ENCODE measurements at regions not wholly inside any gene's neighbourhood (a gene's known extent, or its start where the extent isn't known, plus 50 kb on each side); places are given as distances from the start of the nearest gene placed in this dataset.
"Not testable (repeated sequence)": the region's sequence is repeated elsewhere in the genome, so short reads cannot be mapped to it uniquely, and the experiment has no call there.

DNA sequence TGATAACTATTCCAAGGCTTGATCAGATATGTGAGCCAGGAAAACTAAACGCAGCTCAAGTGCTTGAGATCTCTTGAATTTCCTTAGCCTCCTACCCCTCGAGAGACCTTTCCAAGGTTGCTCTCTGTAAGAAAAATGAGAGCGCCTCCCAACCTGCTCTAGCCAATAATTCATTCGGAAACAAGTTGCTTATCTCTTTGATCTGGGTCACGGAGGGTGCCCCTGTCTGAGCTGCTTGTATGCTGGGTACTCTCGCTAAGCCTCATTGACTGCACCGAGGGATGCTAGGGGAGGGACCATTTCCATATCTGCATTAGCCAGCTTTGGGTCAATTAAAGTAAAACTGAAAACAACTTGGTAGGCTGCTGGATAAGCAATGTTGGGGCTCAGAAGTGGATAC, 70.1 kb upstream of the SHISA6 start:
- H3K9me3 ChIP-seq (ENCODE audit: control insufficient read depth in 4 of 4, low read length in 3 of 4), result peaks cover 0 to 5% (median 0%) of the 10 kb centered on the region in 4 donors
- H3K27ac ChIP-seq (ENCODE audit: low read depth in 1 of 2, low read length in 2 of 2), result no peak overlapping the region
- no peaks in the 10 kb centered on the region for H3K4me1 ChIP-seq (ENCODE audit: control insufficient read depth in 4 of 4, insufficient read depth in 4 of 4, low read length in 3 of 4)
- no peaks in the 10 kb centered on the region for H3K36me3 ChIP-seq (ENCODE audit: control insufficient read depth in 4 of 4, insufficient read depth in 3 of 4, low read depth in 1 of 4, low read length in 3 of 4)
- H3K4me3 ChIP-seq (ENCODE audit: low read depth in 1 of 3, low read length in 3 of 3), result no peak overlapping the region
- TF ChIP-seq FOXA2 (IDR thresholded peaks at IDR 0.05) (no peak), FOXA1 (IDR thresholded peaks at IDR 0.05) (no peak), RXRA (IDR thresholded peaks at IDR 0.05) (no peak)
- TF ChIP-seq, protein P1, sequence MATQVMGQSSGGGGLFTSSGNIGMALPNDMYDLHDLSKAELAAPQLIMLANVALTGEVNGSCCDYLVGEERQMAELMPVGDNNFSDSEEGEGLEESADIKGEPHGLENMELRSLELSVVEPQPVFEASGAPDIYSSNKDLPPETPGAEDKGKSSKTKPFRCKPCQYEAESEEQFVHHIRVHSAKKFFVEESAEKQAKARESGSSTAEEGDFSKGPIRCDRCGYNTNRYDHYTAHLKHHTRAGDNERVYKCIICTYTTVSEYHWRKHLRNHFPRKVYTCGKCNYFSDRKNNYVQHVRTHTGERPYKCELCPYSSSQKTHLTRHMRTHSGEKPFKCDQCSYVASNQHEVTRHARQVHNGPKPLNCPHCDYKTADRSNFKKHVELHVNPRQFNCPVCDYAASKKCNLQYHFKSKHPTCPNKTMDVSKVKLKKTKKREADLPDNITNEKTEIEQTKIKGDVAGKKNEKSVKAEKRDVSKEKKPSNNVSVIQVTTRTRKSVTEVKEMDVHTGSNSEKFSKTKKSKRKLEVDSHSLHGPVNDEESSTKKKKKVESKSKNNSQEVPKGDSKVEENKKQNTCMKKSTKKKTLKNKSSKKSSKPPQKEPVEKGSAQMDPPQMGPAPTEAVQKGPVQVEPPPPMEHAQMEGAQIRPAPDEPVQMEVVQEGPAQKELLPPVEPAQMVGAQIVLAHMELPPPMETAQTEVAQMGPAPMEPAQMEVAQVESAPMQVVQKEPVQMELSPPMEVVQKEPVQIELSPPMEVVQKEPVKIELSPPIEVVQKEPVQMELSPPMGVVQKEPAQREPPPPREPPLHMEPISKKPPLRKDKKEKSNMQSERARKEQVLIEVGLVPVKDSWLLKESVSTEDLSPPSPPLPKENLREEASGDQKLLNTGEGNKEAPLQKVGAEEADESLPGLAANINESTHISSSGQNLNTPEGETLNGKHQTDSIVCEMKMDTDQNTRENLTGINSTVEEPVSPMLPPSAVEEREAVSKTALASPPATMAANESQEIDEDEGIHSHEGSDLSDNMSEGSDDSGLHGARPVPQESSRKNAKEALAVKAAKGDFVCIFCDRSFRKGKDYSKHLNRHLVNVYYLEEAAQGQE (IDR thresholded peaks at IDR 0.05), result no peak
- TF ChIP-seq, protein P2, sequence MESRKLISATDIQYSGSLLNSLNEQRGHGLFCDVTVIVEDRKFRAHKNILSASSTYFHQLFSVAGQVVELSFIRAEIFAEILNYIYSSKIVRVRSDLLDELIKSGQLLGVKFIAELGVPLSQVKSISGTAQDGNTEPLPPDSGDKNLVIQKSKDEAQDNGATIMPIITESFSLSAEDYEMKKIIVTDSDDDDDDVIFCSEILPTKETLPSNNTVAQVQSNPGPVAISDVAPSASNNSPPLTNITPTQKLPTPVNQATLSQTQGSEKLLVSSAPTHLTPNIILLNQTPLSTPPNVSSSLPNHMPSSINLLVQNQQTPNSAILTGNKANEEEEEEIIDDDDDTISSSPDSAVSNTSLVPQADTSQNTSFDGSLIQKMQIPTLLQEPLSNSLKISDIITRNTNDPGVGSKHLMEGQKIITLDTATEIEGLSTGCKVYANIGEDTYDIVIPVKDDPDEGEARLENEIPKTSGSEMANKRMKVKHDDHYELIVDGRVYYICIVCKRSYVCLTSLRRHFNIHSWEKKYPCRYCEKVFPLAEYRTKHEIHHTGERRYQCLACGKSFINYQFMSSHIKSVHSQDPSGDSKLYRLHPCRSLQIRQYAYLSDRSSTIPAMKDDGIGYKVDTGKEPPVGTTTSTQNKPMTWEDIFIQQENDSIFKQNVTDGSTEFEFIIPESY (IDR thresholded peaks at IDR 0.05), result no peak
- no peak for DNase-seq (ENCODE audit: low spot score)
- H3K27me3 ChIP-seq (ENCODE audit: control insufficient read depth in 4 of 4, insufficient read depth in 4 of 4, low read length in 3 of 4), result peaks cover 0 to 6% (median 1%) of the 10 kb centered on the region in 4 donors
- no peak overlapping the region for H3K9ac ChIP-seq (ENCODE audit: low read depth in 1 of 2, low read length in 2 of 2)
- 54% methylated on average over 7 of the region's 7 CpGs for WGBS

DNA sequence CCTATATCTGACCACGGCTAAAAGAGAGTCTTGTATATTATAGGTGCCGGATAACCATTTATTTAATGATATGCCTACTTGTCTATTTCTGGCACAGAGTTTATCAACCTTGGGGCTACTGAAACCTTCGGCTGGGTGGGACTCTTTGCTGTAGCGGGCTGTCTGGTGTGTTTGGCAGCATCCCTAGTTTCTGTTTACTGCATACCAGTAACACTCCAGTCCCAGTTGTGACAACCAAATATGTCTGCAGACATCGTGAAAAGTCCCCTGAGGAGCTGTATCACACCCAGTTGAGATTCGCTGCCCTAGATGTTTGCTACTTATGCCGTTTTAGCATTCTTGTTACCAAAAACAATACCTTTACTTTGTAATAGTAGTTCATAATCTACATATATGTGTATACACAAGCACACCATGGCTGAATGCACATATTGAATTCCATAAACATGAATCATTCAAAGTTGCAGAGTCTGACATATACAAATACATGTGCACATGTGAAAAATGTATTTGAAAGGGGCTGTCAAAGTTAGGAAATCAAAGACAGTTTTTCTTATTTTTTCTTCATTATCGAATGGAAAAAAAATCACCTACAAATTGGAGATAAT, 89.1 kb upstream of the SHISA6 start:
- TF ChIP-seq FOXA2 (IDR thresholded peaks at IDR 0.05), result no peak
- no peak for TF ChIP-seq FOXA1 (IDR thresholded peaks at IDR 0.05)
- TF ChIP-seq NR2F2 (IDR thresholded peaks at IDR 0.05), result no peak
- TF ChIP-seq, protein P1 (IDR thresholded peaks at IDR 0.05), result no peak
- no peak for TF ChIP-seq RAD21 (IDR thresholded peaks at IDR 0.05)
- no peak for TF ChIP-seq HNF4G (IDR thresholded peaks at IDR 0.05)
- no peak for TF ChIP-seq YY1 (IDR thresholded peaks at IDR 0.05)
- no peak for TF ChIP-seq JUND (IDR thresholded peaks at IDR 0.05)
- TF ChIP-seq, protein P2 (IDR thresholded peaks at IDR 0.05), result no peak
- TF ChIP-seq RXRA (IDR thresholded peaks at IDR 0.05), result no peak
- H3K4me1 ChIP-seq (ENCODE audit: control insufficient read depth in 4 of 4, insufficient read depth in 4 of 4, low read length in 3 of 4), result no peaks in the 10 kb centered on the region
- no peak for DNase-seq (ENCODE audit: low spot score)
- no peak overlapping the region for H3K4me3 ChIP-seq (ENCODE audit: low read depth in 1 of 3, low read length in 3 of 3)
- no peaks in the 10 kb centered on the region for H3K36me3 ChIP-seq (ENCODE audit: control insufficient read depth in 4 of 4, insufficient read depth in 3 of 4, low read depth in 1 of 4, low read length in 3 of 4)
- peaks cover 0 to 7% (median 0%) of the 10 kb centered on the region in 4 donors for H3K27me3 ChIP-seq (ENCODE audit: control insufficient read depth in 4 of 4, insufficient read depth in 4 of 4, low read length in 3 of 4)
- no peak overlapping the region for H3K27ac ChIP-seq (ENCODE audit: low read depth in 1 of 2, low read length in 2 of 2)
- WGBS, result 78% methylated on average over 8 of the region's 8 CpGs
- H3K9ac ChIP-seq (ENCODE audit: low read depth in 1 of 2, low read length in 2 of 2), result no peak overlapping the region
- no peaks in the 10 kb centered on the region for H3K9me3 ChIP-seq (ENCODE audit: control insufficient read depth in 4 of 4, low read length in 3 of 4)

DNA sequence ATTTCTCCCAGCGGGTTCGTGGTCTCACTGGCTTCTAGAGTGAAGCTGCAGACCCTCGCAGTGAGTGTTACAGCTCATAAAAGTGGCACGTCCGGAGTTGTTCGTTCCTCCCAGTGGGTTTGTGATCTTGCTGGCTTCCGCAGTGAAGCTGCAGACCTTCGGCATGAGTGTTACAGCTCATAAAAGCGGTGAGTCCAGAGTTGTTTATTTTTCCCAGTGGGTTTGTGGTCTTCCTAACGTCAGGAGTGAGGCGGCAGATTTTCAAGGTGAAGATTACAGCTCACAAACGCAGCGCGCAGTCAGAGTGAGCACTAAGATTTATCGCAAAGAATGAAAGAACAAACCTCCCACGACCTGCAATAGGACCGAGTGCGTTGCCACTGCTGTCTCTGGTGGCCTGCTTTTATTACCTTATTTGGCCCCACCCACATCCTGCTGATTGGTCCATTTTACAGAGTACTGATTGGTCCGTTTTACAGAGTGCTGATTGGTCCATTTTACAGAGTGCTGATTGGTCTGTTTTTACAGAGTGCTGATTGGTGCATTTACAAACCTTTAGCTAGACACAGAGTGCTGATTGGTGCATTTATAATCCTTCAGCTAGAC, 90.0 kb upstream of the SHISA6 start:
- H3K4me3 ChIP-seq (ENCODE audit: low read depth in 1 of 3, low read length in 3 of 3); DNase-seq (ENCODE audit: low spot score); H3K4me1 ChIP-seq (ENCODE audit: control insufficient read depth in 4 of 4, insufficient read depth in 4 of 4, low read length in 3 of 4); H3K9ac ChIP-seq (ENCODE audit: low read depth in 1 of 2, low read length in 2 of 2); H3K9me3 ChIP-seq (ENCODE audit: control insufficient read depth in 4 of 4, low read length in 3 of 4); H3K27ac ChIP-seq (ENCODE audit: low read depth in 1 of 2, low read length in 2 of 2); H3K27me3 ChIP-seq (ENCODE audit: control insufficient read depth in 4 of 4, insufficient read depth in 4 of 4, low read length in 3 of 4); H3K36me3 ChIP-seq (ENCODE audit: control insufficient read depth in 4 of 4, insufficient read depth in 3 of 4, low read depth in 1 of 4, low read length in 3 of 4): not testable (repeated sequence)
- WGBS, result 89% methylated on average over 19 of the region's 19 CpGs
